ENCODE measurements at regions not wholly inside any gene's neighbourhood (a gene's known extent, or its start where the extent isn't known, plus 50 kb on each side); places are given as distances from the start of the nearest gene placed in this dataset.

- no peak for DNase-seq (ENCODE audit: low read depth in 2 of 2)
Measured at GRCh38 chr2:220107380-220107791, 480.0 kb downstream of the SLC4A3 start.

GRCh38 chr2:220114443-220114842, 487.0 kb downstream of the SLC4A3 start:
- DNase-seq (ENCODE audit: low read depth in 2 of 2), result no peak

GRCh38 chr2:220117025-220117424, 489.6 kb downstream of the SLC4A3 start:
- no peak for DNase-seq (ENCODE audit: low read depth in 2 of 2)

- DNase-seq (ENCODE audit: low read depth in 2 of 2), result no peak
Measured at GRCh38 chr2:220120041-220120440, 492.6 kb downstream of the SLC4A3 start.

- DNase-seq (ENCODE audit: low read depth in 2 of 2), result no peak
Measured at GRCh38 chr2:220123751-220124150, 496.3 kb downstream of the SLC4A3 start.

- no peak for DNase-seq (ENCODE audit: low read depth in 2 of 2)
Measured at GRCh38 chr2:220125551-220125950, 498.1 kb downstream of the SLC4A3 start.

- DNase-seq (ENCODE audit: low read depth in 2 of 2), result no peak
Measured at GRCh38 chr2:220127311-220127710, 499.9 kb downstream of the SLC4A3 start.

- no peak for DNase-seq (ENCODE audit: low read depth in 2 of 2)
Measured at GRCh38 chr2:220127876-220128275, 500.4 kb downstream of the SLC4A3 start.

- DNase-seq (ENCODE audit: low read depth in 2 of 2), result no peak
Measured at GRCh38 chr2:220129391-220129790, 502.0 kb downstream of the SLC4A3 start.

GRCh38 chr2:220134756-220135534, 507.5 kb downstream of the SLC4A3 start:
- DNase-seq (ENCODE audit: low read depth in 2 of 2), result no peak

- no peak for DNase-seq (ENCODE audit: low read depth in 2 of 2)
Measured at GRCh38 chr2:220143336-220143735, 515.9 kb downstream of the SLC4A3 start.

- DNase-seq (ENCODE audit: low read depth in 2 of 2), result no peak
Measured at GRCh38 chr2:220144411-220144810, 517.0 kb downstream of the SLC4A3 start.

GRCh38 chr2:220147161-220148038, 520.0 kb downstream of the SLC4A3 start:
- no peak for DNase-seq (ENCODE audit: low read depth in 2 of 2)

- DNase-seq (ENCODE audit: low read depth in 2 of 2), result no peak
Measured at GRCh38 chr2:220148471-220149248, 521.2 kb downstream of the SLC4A3 start.

GRCh38 chr2:220151341-220151740, 523.9 kb downstream of the SLC4A3 start:
- DNase-seq (ENCODE audit: low read depth in 2 of 2), result no peak

GRCh38 chr2:220152281-220152935, 525.0 kb downstream of the SLC4A3 start:
- no peak for DNase-seq (ENCODE audit: low read depth in 2 of 2)

- no peak for DNase-seq (ENCODE audit: low read depth in 2 of 2)
Measured at GRCh38 chr2:220153118-220153517, 525.7 kb downstream of the SLC4A3 start.

GRCh38 chr2:220154304-220154703, 526.9 kb downstream of the SLC4A3 start:
- DNase-seq (ENCODE audit: low read depth in 2 of 2), result no peak

- no peak for DNase-seq (ENCODE audit: low read depth in 2 of 2)
Measured at GRCh38 chr2:220157312-220157711, 529.9 kb downstream of the SLC4A3 start.

- DNase-seq (ENCODE audit: low read depth in 2 of 2), result no peak
Measured at GRCh38 chr2:220159738-220160137, 532.3 kb downstream of the SLC4A3 start.

GRCh38 chr2:220162320-220162719, 534.9 kb downstream of the SLC4A3 start:
- DNase-seq (ENCODE audit: low read depth in 2 of 2), result no peak

GRCh38 chr2:220163486-220163885, 536.1 kb downstream of the SLC4A3 start:
- DNase-seq (ENCODE audit: low read depth in 2 of 2), result no peak
